Fibroblast of mammary gland (primary cell): ENCODE measurements at regions not wholly inside any gene's neighbourhood (a gene's known extent, or its start where the extent isn't known, plus 50 kb on each side); places are given as distances from the start of the nearest gene placed in this dataset.

Source experiments
- DNase-seq: peaks from one replicate; pipeline ENCODE4 v3.0.0-alpha.2; 2010; ENCODE audit warnings: low read depth
- H3K4me3 ChIP-seq: 2 replicates; pipeline ENCODE4 v1.5.1; 2011; ENCODE audit warnings: low read depth, mild to moderate bottlenecking, low read length, moderate library complexity; ENCODE audit not compliant: control insufficient read depth
- TF ChIP-seq, protein P1 (sequence below): conservative IDR thresholded peaks from 2 replicates; pipeline ENCODE4 v1.5.1; 2011; ENCODE audit warnings: low read depth, low read length, inconsistent platforms; ENCODE audit not compliant: control insufficient read depth, insufficient read depth

DNA sequence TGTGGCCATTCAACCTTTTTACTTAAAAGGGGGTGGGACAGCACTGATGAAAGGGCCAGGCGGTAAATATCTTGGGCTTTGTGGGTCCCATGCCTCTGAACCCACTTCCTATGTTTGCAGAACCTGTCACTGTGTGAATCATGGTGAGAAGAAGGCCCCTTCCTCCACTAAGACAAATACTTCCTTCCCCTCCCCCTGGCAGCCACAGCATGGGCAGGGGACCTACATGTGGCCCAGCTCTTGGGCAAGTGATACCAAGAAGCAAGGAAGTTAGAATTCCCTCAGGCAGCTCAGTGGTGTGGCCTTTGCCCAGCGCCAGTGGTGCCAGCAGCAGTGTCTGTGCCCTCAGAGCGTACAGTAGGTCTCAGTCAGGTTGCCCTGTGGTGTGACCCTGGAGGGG is 168.6 kb downstream of the TRIM33 start:
- TF ChIP-seq, protein P1, sequence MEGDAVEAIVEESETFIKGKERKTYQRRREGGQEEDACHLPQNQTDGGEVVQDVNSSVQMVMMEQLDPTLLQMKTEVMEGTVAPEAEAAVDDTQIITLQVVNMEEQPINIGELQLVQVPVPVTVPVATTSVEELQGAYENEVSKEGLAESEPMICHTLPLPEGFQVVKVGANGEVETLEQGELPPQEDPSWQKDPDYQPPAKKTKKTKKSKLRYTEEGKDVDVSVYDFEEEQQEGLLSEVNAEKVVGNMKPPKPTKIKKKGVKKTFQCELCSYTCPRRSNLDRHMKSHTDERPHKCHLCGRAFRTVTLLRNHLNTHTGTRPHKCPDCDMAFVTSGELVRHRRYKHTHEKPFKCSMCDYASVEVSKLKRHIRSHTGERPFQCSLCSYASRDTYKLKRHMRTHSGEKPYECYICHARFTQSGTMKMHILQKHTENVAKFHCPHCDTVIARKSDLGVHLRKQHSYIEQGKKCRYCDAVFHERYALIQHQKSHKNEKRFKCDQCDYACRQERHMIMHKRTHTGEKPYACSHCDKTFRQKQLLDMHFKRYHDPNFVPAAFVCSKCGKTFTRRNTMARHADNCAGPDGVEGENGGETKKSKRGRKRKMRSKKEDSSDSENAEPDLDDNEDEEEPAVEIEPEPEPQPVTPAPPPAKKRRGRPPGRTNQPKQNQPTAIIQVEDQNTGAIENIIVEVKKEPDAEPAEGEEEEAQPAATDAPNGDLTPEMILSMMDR: no peak
- DNase-seq: no peak
- no peak overlapping the region for H3K4me3 ChIP-seq

DNA sequence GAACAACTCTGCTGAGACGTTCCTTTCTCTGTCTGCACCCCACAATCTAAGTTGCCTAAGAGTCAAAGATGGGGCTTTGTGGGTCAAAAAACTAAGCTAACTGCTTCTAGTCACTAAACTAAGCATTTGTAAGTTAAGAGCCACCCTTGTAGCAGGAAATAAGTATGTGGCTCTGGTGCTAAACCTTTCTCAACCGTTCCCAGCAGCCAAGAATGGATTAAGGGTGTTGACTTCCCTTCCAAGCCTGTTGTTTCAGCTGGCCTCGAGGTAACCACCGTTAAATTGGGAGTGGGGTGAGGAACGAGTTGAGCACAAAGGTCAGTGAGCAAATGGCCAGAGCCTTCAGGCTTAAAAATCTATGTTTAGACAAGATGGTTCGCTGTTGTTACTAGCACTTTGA is 169.1 kb downstream of the TRIM33 start:
- TF ChIP-seq, protein P1: no peak
- no peak for DNase-seq
- H3K4me3 ChIP-seq: no peak overlapping the region

DNA sequence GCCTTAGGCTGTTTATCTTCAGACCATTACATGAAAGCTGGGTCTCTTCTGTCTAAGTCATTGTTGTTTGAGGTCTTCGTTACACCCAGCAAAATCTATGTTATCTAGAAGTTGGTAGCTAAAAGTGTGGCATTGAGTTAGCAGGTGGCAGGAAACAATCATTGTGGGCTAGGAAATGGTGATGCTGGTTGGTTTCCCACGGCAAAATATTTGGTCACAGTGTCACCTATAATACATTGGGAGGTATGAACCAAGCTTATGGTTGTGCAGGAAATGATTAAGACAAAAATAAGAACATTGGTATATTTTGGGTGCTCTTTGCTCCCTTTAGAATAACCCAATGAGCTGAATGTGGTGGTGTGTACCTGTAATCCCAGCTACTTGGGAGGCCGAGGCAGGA is 169.7 kb downstream of the TRIM33 start:
- no peak overlapping the region for H3K4me3 ChIP-seq
- DNase-seq: no peak

DNA sequence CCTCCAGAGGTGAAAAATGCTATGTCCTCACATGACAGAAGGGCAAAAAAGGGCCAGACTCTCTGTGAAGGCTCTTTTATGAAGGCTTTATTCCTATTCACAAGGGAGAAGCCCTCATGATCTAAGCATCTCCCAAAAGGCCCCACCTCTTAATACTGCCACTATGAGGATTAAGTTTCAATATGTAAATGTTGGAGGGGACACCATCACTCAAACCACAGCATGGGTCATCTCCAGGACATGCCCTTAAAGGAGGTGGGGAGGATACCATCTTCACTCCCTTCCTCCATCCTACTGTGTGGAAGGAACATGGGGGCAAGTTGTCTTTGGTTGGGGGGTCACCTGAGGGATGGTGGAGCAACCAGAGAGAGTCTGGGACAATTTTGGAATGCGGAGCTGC is 170.1 kb downstream of the TRIM33 start:
- TF ChIP-seq, protein P1: no peak
- no peak overlapping the region for H3K4me3 ChIP-seq
- DNase-seq: no peak

More for the DNA sequence above, 169.7 kb downstream of the TRIM33 start:
- TF ChIP-seq, protein P1: no peak

DNA sequence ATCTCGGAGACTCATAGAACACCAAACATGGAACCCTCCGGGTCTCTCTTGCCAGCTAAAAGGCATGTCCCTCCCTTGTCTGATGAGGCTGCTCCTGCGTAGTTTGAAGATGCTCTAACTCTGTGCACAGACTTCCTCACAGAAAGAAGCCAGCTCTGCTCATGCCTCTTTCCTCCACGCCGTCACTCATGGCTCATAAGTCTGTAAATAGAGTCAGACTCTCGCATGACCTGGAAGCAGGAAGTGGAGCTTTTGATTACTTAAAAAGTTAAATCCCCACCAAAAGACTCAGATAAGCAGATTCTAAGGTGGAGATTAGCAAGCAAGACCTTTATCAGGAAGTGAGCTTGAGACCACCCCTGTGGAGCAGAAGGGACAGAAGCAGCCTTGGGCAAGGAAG is 171.6 kb downstream of the TRIM33 start:
- no peak overlapping the region for H3K4me3 ChIP-seq
- TF ChIP-seq, protein P1: no peak
- DNase-seq: no peak

DNA sequence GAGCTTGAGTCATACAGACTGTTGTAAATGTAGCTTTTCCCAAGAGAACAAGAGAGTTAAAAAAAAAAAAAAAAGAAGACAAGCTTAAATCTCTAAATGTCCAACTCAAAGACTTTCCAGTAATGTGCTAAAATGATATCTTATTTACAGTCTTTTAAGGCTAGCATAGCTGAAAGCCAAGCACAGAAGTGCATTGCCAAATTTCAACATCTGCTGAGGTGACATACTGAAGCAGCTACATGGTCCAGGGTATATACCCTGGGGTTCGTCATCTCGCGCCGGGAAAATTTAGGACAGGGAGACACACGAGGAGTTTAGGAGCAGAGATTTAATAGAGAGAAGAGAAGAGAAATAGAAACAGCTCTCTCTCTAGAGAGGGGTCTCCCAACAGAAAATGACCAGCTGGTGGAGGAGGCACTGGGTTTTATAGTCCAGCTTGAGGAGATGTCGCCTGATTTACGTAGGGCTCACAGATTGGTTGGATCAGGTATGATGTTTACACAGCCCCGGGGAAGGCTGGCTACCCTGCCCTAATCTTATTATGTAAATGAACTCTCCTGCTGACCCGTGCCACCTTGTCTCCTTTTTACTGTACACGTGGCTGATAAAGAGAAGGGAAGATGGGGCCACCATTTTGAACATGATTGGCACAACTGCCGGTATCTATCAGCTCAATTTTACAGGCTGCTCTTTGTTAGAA is 172.7 kb downstream of the TRIM33 start:
- DNase-seq: no peak
- TF ChIP-seq, protein P1: no peak
- no peak overlapping the region for H3K4me3 ChIP-seq
